ENCODE measurements at regions not wholly inside any gene's neighbourhood (a gene's known extent, or its start where the extent isn't known, plus 50 kb on each side); places are given as distances from the start of the nearest gene placed in this dataset.
"Not testable (repeated sequence)": the region's sequence is repeated elsewhere in the genome, so short reads cannot be mapped to it uniquely, and the experiment has no call there.

- H3K27me3 ChIP-seq (ENCODE audit: insufficient read depth, low read length, poor library complexity), result peaks cover 12% of the 10 kb centered on the region
- H3K36me3 ChIP-seq (ENCODE audit: insufficient read depth, low read length), result no peaks in the 10 kb centered on the region
- no peaks in the 10 kb centered on the region for H3K9me3 ChIP-seq (ENCODE audit: insufficient read depth, low read length, severe bottlenecking)
- ATAC-seq (ENCODE audit: insufficient read depth, low read depth) (no peak), DNase-seq (no peak)
- no peak overlapping the region for H2AFZ ChIP-seq (ENCODE audit: low read depth, low read length)
- no peak overlapping the region for H3K4me2 ChIP-seq (ENCODE audit: insufficient read depth, low read length)
- no peaks in the 10 kb centered on the region for H4K20me1 ChIP-seq (ENCODE audit: insufficient read depth, low read length)
- H3K4me3 ChIP-seq (ENCODE audit: low read depth in 1 of 2, low read length in 2 of 2), result no peak overlapping the region
- H3K79me2 ChIP-seq (ENCODE audit: insufficient read depth, low read length), result no peaks in the 10 kb centered on the region
- TF ChIP-seq, protein P1, sequence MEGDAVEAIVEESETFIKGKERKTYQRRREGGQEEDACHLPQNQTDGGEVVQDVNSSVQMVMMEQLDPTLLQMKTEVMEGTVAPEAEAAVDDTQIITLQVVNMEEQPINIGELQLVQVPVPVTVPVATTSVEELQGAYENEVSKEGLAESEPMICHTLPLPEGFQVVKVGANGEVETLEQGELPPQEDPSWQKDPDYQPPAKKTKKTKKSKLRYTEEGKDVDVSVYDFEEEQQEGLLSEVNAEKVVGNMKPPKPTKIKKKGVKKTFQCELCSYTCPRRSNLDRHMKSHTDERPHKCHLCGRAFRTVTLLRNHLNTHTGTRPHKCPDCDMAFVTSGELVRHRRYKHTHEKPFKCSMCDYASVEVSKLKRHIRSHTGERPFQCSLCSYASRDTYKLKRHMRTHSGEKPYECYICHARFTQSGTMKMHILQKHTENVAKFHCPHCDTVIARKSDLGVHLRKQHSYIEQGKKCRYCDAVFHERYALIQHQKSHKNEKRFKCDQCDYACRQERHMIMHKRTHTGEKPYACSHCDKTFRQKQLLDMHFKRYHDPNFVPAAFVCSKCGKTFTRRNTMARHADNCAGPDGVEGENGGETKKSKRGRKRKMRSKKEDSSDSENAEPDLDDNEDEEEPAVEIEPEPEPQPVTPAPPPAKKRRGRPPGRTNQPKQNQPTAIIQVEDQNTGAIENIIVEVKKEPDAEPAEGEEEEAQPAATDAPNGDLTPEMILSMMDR (IDR thresholded peaks at IDR 0.05; ENCODE audit: borderline replicate concordance, extremely low read depth, low read length, poor library complexity, severe bottlenecking), result no peak
- no peak for TF ChIP-seq EZH2 (IDR thresholded peaks at IDR 0.05; ENCODE audit: borderline replicate concordance, low read depth, low read length, severe bottlenecking)
- no peak overlapping the region for H3K9ac ChIP-seq (ENCODE audit: low read depth, low read length)
- no peak overlapping the region for H3K27ac ChIP-seq (ENCODE audit: low read length)
- no peaks in the 10 kb centered on the region for H3K4me1 ChIP-seq (ENCODE audit: insufficient read depth, low read length)
These were observed 96.0 kb downstream of the PLEKHG1 start for GRCh38 chr6:150695652-150696051.

GRCh38 chr6:150696190-150696589 lies 96.5 kb downstream of the PLEKHG1 start:
- no peak for DNase-seq
- Histone ChIP-seq H3K27me3 (ENCODE audit: insufficient read depth, low read length, poor library complexity) (peaks cover 12% of the 10 kb centered on the region), H3K36me3 (ENCODE audit: insufficient read depth, low read length) (no peaks in the 10 kb centered on the region), H3K4me1 (ENCODE audit: insufficient read depth, low read length) (no peaks in the 10 kb centered on the region), H3K27ac (ENCODE audit: low read length) (no peak overlapping the region), H3K4me2 (ENCODE audit: insufficient read depth, low read length) (no peak overlapping the region), H3K4me3 (ENCODE audit: low read depth in 1 of 2, low read length in 2 of 2) (no peak overlapping the region), H4K20me1 (ENCODE audit: insufficient read depth, low read length) (no peaks in the 10 kb centered on the region), H3K79me2 (ENCODE audit: insufficient read depth, low read length) (no peaks in the 10 kb centered on the region), H2AFZ (ENCODE audit: low read depth, low read length) (no peak overlapping the region), H3K9ac (ENCODE audit: low read depth, low read length) (no peak overlapping the region), H3K9me3 (ENCODE audit: insufficient read depth, low read length, severe bottlenecking) (no peaks in the 10 kb centered on the region)
- ATAC-seq (ENCODE audit: insufficient read depth, low read depth), result no peak
- TF ChIP-seq EZH2 (IDR thresholded peaks at IDR 0.05; ENCODE audit: borderline replicate concordance, low read depth, low read length, severe bottlenecking), result no peak

DNA sequence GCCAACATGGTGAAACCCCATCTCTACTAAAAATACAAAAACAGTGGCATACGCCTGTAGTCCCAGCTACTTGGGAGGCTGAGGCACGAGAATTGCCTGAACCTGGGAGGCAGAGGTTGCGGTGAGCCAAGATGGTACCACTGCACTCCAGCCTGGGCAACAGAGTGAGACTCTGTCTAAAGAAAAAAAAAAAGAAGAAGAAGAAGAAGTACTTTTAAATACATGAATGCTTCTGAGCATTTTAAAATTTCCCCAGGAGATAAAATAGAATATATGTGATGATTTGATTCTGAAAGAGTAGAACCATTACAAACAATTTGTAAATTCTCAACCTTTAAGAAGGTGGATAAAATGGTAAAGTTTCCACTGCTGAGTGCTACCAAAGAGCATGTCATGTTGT lies 97.2 kb downstream of the PLEKHG1 start:
- DNase-seq; H3K9me3 ChIP-seq (ENCODE audit: insufficient read depth, low read length, severe bottlenecking); H3K4me2 ChIP-seq (ENCODE audit: insufficient read depth, low read length); H2AFZ ChIP-seq (ENCODE audit: low read depth, low read length); H3K4me3 ChIP-seq (ENCODE audit: low read depth in 1 of 2, low read length in 2 of 2); H3K4me1 ChIP-seq (ENCODE audit: insufficient read depth, low read length); H3K79me2 ChIP-seq (ENCODE audit: insufficient read depth, low read length); H3K9ac ChIP-seq (ENCODE audit: low read depth, low read length); H4K20me1 ChIP-seq (ENCODE audit: insufficient read depth, low read length); H3K36me3 ChIP-seq (ENCODE audit: insufficient read depth, low read length); H3K27ac ChIP-seq (ENCODE audit: low read length); ATAC-seq (ENCODE audit: insufficient read depth, low read depth): not testable (repeated sequence)
- H3K27me3 ChIP-seq (ENCODE audit: insufficient read depth, low read length, poor library complexity), result peaks cover 12% of the 10 kb centered on the region

GRCh38 chr6:150697515-150697914 lies 97.8 kb downstream of the PLEKHG1 start:
- no peak overlapping the region for H3K4me2 ChIP-seq (ENCODE audit: insufficient read depth, low read length)
- no peak overlapping the region for H3K27ac ChIP-seq (ENCODE audit: low read length)
- DNase-seq, result no peak
- no peak overlapping the region for H3K9ac ChIP-seq (ENCODE audit: low read depth, low read length)
- no peaks in the 10 kb centered on the region for H3K79me2 ChIP-seq (ENCODE audit: insufficient read depth, low read length)
- no peaks in the 10 kb centered on the region for H3K36me3 ChIP-seq (ENCODE audit: insufficient read depth, low read length)
- no peak overlapping the region for H3K4me3 ChIP-seq (ENCODE audit: low read depth in 1 of 2, low read length in 2 of 2)
- H2AFZ ChIP-seq (ENCODE audit: low read depth, low read length), result no peak overlapping the region
- TF ChIP-seq, protein P1 (IDR thresholded peaks at IDR 0.05; ENCODE audit: borderline replicate concordance, extremely low read depth, low read length, poor library complexity, severe bottlenecking), result no peak
- TF ChIP-seq EZH2 (IDR thresholded peaks at IDR 0.05; ENCODE audit: borderline replicate concordance, low read depth, low read length, severe bottlenecking), result no peak
- H3K27me3 ChIP-seq (ENCODE audit: insufficient read depth, low read length, poor library complexity), result peaks cover 12% of the 10 kb centered on the region
- H3K9me3 ChIP-seq (ENCODE audit: insufficient read depth, low read length, severe bottlenecking), result no peaks in the 10 kb centered on the region
- no peaks in the 10 kb centered on the region for H4K20me1 ChIP-seq (ENCODE audit: insufficient read depth, low read length)
- H3K4me1 ChIP-seq (ENCODE audit: insufficient read depth, low read length), result no peaks in the 10 kb centered on the region
- ATAC-seq (ENCODE audit: insufficient read depth, low read depth), result no peak

Measured in DND-41 (cell line).